ENCODE measurements at regions not wholly inside any gene's neighbourhood (a gene's known extent, or its start where the extent isn't known, plus 50 kb on each side); places are given as distances from the start of the nearest gene placed in this dataset.

- Histone ChIP-seq H3K9me3 (replicated peaks in 1 of 3) (no peaks in the 10 kb centered on the region), H3K36me3 (replicated peaks in 1 of 2) (no peaks in the 10 kb centered on the region), H3K27ac (no peak overlapping the region), H3K27me3 (no peaks in the 10 kb centered on the region), H3K4me3 (no peak overlapping the region), H3K4me1 (replicated peaks in 1 of 2) (peaks cover 4 to 5% of the 10 kb centered on the region in 2 donors)
- TF ChIP-seq POLR2A (IDR thresholded peaks at IDR 0.05): no peak
- no peak for TF ChIP-seq CTCF (IDR thresholded peaks at IDR 0.05)
- no peak for DNase-seq
- intact Hi-C loops (cut with DNase I): no loop called here
Measured at GRCh38 chr1:212233321-212233720, 51.9 kb upstream of the PPP2R5A start.

DNA sequence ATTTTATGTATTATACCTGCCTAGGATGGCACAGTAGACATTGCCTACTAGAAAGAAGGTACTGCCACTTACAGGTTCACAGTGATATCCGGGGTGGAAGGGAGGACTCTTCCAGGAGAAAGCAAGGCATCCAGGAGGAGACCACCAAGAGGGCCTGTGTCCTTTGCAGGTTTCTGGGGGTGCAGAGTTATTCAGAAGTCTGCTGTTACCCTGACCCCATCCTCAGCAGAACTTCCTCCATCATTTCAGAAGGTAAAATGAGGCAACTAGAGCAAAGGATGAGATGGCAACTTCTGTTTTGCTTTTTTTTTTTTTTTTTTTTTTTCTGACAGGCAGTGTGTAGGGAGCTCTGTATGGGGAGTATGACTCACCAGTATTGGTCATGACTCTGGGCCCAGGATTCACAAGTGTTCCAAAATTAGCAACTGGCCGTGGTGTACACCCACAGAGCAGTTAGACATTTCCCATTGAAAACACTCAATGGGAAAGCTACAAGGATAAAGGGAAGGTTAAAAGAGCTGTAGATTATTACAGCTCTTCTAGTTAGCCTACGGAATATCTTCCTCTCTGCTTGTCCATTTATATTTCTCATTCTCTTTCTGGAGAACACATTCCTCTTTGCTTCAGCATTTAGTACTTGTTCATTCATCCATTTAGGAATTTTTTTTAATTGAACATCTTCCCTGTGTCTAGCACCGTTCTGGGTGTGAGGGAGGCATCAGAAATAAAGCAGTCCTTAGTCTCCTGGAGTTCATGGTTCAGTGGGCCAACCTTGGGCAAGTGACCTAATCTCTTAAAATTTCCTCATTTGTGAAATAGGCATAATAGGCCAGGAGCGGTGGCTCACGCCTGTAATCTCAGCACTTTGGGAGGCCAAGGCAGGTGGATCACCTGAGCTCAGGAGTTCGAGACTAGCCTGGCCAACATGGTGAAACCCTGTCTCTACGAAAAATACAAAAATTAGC is 50.5 kb upstream of the PPP2R5A start:
- peak; percentile 61 to 88 (median 81) for DNase-seq
- Histone ChIP-seq H3K4me1 (replicated peaks in 1 of 2) (peaks cover 4 to 5% of the 10 kb centered on the region in 2 donors), H3K4me3 (no peak overlapping the region), H3K27me3 (no peaks in the 10 kb centered on the region), H3K36me3 (replicated peaks in 1 of 2) (no peaks in the 10 kb centered on the region), H3K9me3 (replicated peaks in 1 of 3) (no peaks in the 10 kb centered on the region), H3K27ac (no peak overlapping the region)
- WGBS, 4 donors: 65 to 75% (median 69%) methylated on average over 8 of the region's 8 CpGs
- TF ChIP-seq CTCF (IDR thresholded peaks at IDR 0.05) (no peak), POLR2A (IDR thresholded peaks at IDR 0.05) (no peak)
- intact Hi-C loops (cut with DNase I): no loop called here
